ENCODE measurements at regions not wholly inside any gene's neighbourhood (a gene's known extent, or its start where the extent isn't known, plus 50 kb on each side); places are given as distances from the start of the nearest gene placed in this dataset.
"Not testable (repeated sequence)": the region's sequence is repeated elsewhere in the genome, so short reads cannot be mapped to it uniquely, and the experiment has no call there.

DNA sequence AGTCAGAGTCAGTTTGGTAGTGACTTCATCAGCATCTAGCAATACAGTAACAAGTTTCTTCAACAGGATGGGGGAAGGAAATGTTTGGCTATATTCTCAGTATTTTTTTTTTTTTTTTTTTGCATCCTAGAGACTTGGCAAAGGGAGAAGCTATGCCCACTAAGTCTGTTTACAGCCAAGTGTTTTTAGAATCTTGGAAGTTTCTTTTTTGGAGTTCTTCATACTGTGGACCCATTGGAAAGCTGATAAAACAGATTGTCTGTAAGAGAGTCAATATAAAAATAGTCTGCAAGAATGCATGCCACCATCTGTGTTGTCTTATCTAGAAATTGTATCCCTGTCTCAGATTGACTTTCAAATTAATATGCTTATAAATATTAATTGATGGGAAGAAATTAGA is 171.2 kb downstream of the ADCYAP1 start:
- no peak overlapping the region for H3K4me3 ChIP-seq
- no peak for TF ChIP-seq POLR2A (IDR thresholded peaks at IDR 0.05)
- TF ChIP-seq, protein P1, sequence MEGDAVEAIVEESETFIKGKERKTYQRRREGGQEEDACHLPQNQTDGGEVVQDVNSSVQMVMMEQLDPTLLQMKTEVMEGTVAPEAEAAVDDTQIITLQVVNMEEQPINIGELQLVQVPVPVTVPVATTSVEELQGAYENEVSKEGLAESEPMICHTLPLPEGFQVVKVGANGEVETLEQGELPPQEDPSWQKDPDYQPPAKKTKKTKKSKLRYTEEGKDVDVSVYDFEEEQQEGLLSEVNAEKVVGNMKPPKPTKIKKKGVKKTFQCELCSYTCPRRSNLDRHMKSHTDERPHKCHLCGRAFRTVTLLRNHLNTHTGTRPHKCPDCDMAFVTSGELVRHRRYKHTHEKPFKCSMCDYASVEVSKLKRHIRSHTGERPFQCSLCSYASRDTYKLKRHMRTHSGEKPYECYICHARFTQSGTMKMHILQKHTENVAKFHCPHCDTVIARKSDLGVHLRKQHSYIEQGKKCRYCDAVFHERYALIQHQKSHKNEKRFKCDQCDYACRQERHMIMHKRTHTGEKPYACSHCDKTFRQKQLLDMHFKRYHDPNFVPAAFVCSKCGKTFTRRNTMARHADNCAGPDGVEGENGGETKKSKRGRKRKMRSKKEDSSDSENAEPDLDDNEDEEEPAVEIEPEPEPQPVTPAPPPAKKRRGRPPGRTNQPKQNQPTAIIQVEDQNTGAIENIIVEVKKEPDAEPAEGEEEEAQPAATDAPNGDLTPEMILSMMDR (IDR thresholded peaks at IDR 0.05), result no peak
- no peak for TF ChIP-seq POLR2AphosphoS5 (IDR thresholded peaks at IDR 0.05)
- no peak overlapping the region for H3K27ac ChIP-seq
- H3K36me3 ChIP-seq, result no peaks in the 10 kb centered on the region
- no peak for DNase-seq (ENCODE audit: low spot score in 2 of 2)
- H3K9me3 ChIP-seq, result no peaks in the 10 kb centered on the region
- intact Hi-C loops (cut with DNase I; ENCODE audit: low total_unique reads), result no loop called here
- H3K4me1 ChIP-seq, result no peaks in the 10 kb centered on the region
- H3K27me3 ChIP-seq, result no peaks in the 10 kb centered on the region

DNA sequence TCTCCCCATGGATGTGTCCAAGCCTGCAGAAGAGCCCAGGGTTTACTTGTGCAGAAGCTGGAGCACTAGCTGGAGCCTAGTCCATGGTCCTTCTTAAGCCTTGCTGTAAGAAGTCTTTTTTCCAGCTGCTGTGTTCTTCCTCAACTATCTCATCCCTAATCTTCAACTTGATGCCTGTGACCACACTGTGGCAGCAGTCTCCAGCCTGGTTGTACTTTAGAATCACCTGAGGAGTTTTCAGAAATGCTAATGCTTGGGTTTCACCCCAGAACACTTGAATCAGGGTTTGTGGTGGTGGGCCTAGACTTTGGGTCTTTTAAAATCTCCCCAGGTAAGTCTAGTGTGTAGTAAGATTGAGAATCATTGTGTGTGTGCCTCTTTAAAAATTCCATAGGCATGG is 173.6 kb downstream of the ADCYAP1 start:
- no peak overlapping the region for H3K27ac ChIP-seq
- H3K36me3 ChIP-seq, result no peaks in the 10 kb centered on the region
- no peak overlapping the region for H3K4me3 ChIP-seq
- DNase-seq (ENCODE audit: low spot score in 2 of 2), result no peak
- TF ChIP-seq POLR2A (IDR thresholded peaks at IDR 0.05), result no peak
- TF ChIP-seq, protein P1 (IDR thresholded peaks at IDR 0.05), result no peak
- TF ChIP-seq POLR2AphosphoS5 (IDR thresholded peaks at IDR 0.05), result no peak
- no peaks in the 10 kb centered on the region for H3K27me3 ChIP-seq
- H3K9me3 ChIP-seq, result no peaks in the 10 kb centered on the region
- no peaks in the 10 kb centered on the region for H3K4me1 ChIP-seq
- intact Hi-C loops (cut with DNase I; ENCODE audit: low total_unique reads), result no loop called here

DNA sequence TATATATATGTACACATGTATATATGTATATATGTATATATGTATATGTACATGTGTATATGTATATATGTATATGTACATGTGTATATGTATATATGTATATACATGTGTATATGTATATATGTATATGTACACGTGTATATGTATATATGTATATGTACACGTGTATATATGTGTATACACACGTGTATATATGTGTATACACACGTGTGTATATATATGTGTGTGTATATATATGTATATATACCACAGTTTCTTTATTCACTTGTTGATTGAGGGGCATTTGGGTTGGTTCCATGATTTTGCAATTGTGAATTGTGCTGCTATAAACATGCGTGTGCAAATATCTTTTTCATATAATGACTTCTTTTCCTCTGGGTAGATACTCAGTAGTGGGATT is 179.0 kb downstream of the ADCYAP1 start:
- intact Hi-C loops (cut with DNase I; ENCODE audit: low total_unique reads); H3K4me1 ChIP-seq; DNase-seq (ENCODE audit: low spot score in 2 of 2); H3K27ac ChIP-seq; H3K9me3 ChIP-seq; H3K4me3 ChIP-seq; H3K27me3 ChIP-seq; H3K36me3 ChIP-seq: not testable (repeated sequence)

DNA sequence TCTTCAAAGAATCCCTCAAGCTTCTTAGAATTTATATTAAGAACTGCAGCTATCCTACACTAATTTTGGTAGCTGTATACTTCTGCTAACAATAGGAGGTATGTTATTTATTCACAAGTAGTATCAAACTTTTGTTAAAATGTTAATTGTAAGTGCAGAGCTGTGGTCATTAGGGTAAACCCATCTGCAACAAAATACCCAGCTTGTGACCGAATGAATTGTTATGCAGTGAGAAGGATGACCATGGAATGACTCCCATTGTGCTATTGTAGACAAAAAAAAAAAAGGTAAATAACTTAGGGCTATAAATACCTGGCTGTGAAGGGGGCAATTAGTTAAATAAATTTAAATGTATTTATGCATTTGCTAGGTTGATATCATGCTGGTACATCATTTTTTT is 186.1 kb downstream of the ADCYAP1 start:
- Histone ChIP-seq H3K4me3 (no peak overlapping the region), H3K9me3 (peaks cover 0 to 6% of the 10 kb centered on the region in 2 donors), H3K4me1 (no peaks in the 10 kb centered on the region), H3K36me3 (no peaks in the 10 kb centered on the region), H3K27me3 (no peaks in the 10 kb centered on the region), H3K27ac (no peak overlapping the region)
- intact Hi-C loops (cut with DNase I; ENCODE audit: low total_unique reads), result no loop called here
- DNase-seq (ENCODE audit: low spot score in 2 of 2), result no peak
- TF ChIP-seq, protein P1 (IDR thresholded peaks at IDR 0.05), result no peak
- TF ChIP-seq POLR2AphosphoS5 (IDR thresholded peaks at IDR 0.05) (no peak), POLR2A (IDR thresholded peaks at IDR 0.05) (no peak)

DNA sequence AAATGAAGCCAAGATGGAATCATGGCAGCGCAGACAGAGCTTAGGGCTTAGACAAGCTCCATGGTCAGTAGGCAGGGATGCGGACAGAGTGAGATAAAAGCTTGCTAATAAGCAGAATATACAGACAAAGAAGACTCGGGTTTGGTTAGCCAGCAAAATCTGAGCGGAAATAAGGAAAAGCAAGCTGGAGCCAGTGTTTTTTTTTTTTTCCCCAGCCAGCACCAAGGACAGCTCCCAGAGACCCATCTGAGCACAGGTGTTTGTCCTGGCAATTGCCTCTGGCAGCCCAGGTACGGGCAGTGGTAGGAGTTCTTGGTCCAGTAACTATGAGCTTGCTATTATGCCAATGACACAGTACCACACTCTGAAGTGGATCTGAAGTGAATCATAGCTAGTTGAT is 187.6 kb downstream of the ADCYAP1 start:
- TF ChIP-seq POLR2AphosphoS5 (IDR thresholded peaks at IDR 0.05), result no peak
- TF ChIP-seq, protein P1 (IDR thresholded peaks at IDR 0.05), result no peak
- TF ChIP-seq POLR2A (IDR thresholded peaks at IDR 0.05), result no peak

DNA sequence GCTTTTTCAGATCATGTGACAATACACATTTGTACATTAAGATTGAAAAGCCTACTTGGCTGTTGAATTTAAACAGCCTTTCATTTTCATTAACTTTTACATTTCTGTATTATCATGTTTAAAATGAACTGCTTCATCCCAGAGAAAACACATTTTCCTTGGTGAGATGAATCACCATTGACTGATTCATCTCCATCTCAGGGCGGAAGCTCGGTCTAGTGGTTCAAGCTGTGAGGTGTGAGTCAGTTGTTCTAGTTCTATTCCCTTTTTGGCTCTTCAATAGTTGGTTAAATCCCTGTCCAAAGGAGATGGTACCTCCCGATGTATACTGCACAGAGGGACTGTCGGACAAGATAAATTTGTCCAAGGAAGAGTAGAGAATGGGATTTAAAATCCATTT is 189.7 kb downstream of the ADCYAP1 start:
- Histone ChIP-seq H3K4me3 (no peak overlapping the region), H3K36me3 (no peaks in the 10 kb centered on the region), H3K27ac (no peak overlapping the region), H3K4me1 (no peaks in the 10 kb centered on the region), H3K9me3 (no peaks in the 10 kb centered on the region), H3K27me3 (no peaks in the 10 kb centered on the region)
- DNase-seq (ENCODE audit: low spot score in 2 of 2), result no peak
- TF ChIP-seq POLR2AphosphoS5 (IDR thresholded peaks at IDR 0.05), result no peak
- TF ChIP-seq, protein P1 (IDR thresholded peaks at IDR 0.05), result no peak
- TF ChIP-seq POLR2A (IDR thresholded peaks at IDR 0.05), result no peak
- intact Hi-C loops (cut with DNase I; ENCODE audit: low total_unique reads), result no loop called here

More for the DNA sequence above, 187.6 kb downstream of the ADCYAP1 start:
- intact Hi-C loops (cut with DNase I; ENCODE audit: low total_unique reads), result no loop called here
- Histone ChIP-seq H3K4me1 (no peaks in the 10 kb centered on the region), H3K9me3 (peaks cover 0 to 1% of the 10 kb centered on the region in 2 donors), H3K4me3 (no peak overlapping the region), H3K27me3 (no peaks in the 10 kb centered on the region), H3K27ac (no peak overlapping the region), H3K36me3 (no peaks in the 10 kb centered on the region)
- no peak for DNase-seq (ENCODE audit: low spot score in 2 of 2)

DNA sequence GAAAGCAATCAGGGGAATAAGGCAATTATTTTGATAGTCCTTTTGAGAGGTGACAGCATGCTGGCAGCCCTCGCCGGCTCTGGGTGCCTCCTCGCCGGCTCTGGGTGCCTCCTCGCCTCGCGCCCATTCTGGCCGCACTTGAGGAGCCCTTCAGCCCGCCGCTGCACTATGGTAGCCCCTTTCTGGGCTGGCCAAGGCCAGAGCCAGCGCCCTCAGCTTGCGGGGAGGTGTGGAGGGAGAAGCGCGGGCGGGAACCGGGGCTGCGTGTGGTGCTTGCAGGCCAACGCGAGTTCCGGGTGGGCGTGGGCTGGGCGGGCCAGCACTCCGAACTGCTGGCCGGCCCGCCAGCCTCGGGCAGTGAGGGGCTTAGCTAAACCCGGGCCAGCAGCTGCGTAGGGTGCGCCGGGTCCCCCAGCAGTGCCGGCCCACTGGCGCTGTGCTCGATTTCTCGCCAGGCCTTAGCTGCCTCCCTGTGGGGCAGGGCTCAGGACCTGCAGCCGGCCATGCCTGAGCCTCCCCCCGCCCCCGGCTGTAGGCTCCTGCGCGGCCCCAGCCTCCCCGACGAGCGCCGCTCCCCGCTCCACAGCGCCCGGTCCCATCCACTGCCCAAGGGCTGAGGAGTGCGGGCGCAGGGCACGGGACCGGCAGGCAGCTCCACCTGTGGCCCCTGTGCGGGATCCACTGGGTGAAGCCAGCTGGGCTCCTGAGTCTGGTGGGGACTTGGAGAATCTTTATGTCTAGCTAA is 193.5 kb downstream of the ADCYAP1 start:
- intact Hi-C loops (cut with DNase I; ENCODE audit: low total_unique reads), result not testable (repeated sequence)

More for the DNA sequence above, 193.5 kb downstream of the ADCYAP1 start:
- not testable (repeated sequence) for H3K4me1 ChIP-seq; H3K4me3 ChIP-seq; H3K27ac ChIP-seq; DNase-seq (ENCODE audit: low spot score in 2 of 2); H3K9me3 ChIP-seq; H3K36me3 ChIP-seq; H3K27me3 ChIP-seq

Measured in breast epithelium (tissue), 4 donors.